GM12878 (cell line): ENCODE measurements at regions not wholly inside any gene's neighbourhood (a gene's known extent, or its start where the extent isn't known, plus 50 kb on each side); places are given as distances from the start of the nearest gene placed in this dataset.

Experiments used
- ATAC-seq: fragments of 200-7000 bp; cut with Tn5 transposase; 3 replicates; pipeline ENCODE4 v1.9.1; 2020; ENCODE audit warnings: mild to moderate bottlenecking, moderate library complexity
- BruUV-seq: library from RNA; stranded (reverse); fragments of 400-500 nt; replicated peaks from 2 replicates; lab custom pipeline; 2021; lab: Mats Ljungman, UMichigan
- CTCF ChIA-PET: fragments of 300-600 bp; sonication (Branson Sonifier 250); formaldehyde crosslinking; extraction: SDS; loops from one replicate; lab custom pipeline; 2021; ENCODE audit warnings: inconsistent platforms; lab: Yijun Ruan, JAX
- POLR2A ChIA-PET: fragments of 350-600 bp; formaldehyde crosslinking; extraction: SDS; loops from one replicate; lab custom pipeline; 2021; ENCODE audit warnings: inconsistent platforms; lab: Charles Lee
- RAD21 ChIA-PET: fragments of 300-600 bp; sonication (Branson Sonifier 250); formaldehyde crosslinking; loops from one replicate; lab custom pipeline; 2023; ENCODE audit warnings: antibody characterized with exemption; ENCODE audit not compliant: unreplicated experiment; lab: Charles Lee
- SMC1A ChIA-PET: fragments of 300-600 bp; sonication (Branson Sonifier 250); formaldehyde crosslinking; loops from one replicate; lab custom pipeline; 2023; ENCODE audit not compliant: unreplicated experiment, uncharacterized antibody; lab: Charles Lee
- DNase-seq: peaks from one replicate; pipeline ENCODE4 v3.0.0-alpha.2; 2011; ENCODE audit warnings: low read depth, low spot score
- FAIRE-seq: peaks from 3 replicates; lab custom pipeline; 2011; peaks lifted over from hg19 to GRCh38; lab: Jason Lieb, UNC
- H2AFZ ChIP-seq: 2 replicates; pipeline ENCODE4 v1.6.0; 2011; ENCODE audit warnings: low read depth, low read length, control low read depth; ENCODE audit not compliant: control insufficient read depth
- H3K27ac ChIP-seq: 2 replicates; pipeline ENCODE4 v1.5.1; 2011; ENCODE audit warnings: control low read depth; ENCODE audit not compliant: control insufficient read depth, insufficient read depth
- H3K27me3 ChIP-seq, 2 experiments: replicated peaks in 1 of 2; 2 replicates each; pipeline versions ENCODE4 v1.6.0 to v1.6.1; 2011; ENCODE audit warnings: low read length in 1 of 2; ENCODE audit not compliant: control insufficient read depth in 2 of 2, insufficient read depth in 2 of 2
- H3K36me3 ChIP-seq, 2 experiments: 2 replicates each; pipeline ENCODE4 v1.5.1; 2011; ENCODE audit warnings: low read length in 1 of 2; ENCODE audit not compliant: control insufficient read depth in 2 of 2, insufficient read depth in 2 of 2
- H3K4me1 ChIP-seq: 2 replicates; pipeline ENCODE4 v1.6.1; 2011; ENCODE audit warnings: mild to moderate bottlenecking, low read length, moderate library complexity, mixed read lengths; ENCODE audit not compliant: control insufficient read depth, insufficient read depth
- H3K4me2 ChIP-seq: 2 replicates; pipeline ENCODE4 v1.6.0; 2011; ENCODE audit warnings: control low read depth; ENCODE audit not compliant: control insufficient read depth, insufficient read depth
- H3K4me3 ChIP-seq: fragments of 200-600 bp; sonication (generic); 2 replicates; pipeline ENCODE4 v1.5.1; 2016
- H3K79me2 ChIP-seq: 2 replicates; pipeline ENCODE4 v1.6.0; 2011; ENCODE audit warnings: low read length; ENCODE audit not compliant: control insufficient read depth, insufficient read depth
- H3K9ac ChIP-seq: 2 replicates; pipeline ENCODE4 v1.8.0; 2011; ENCODE audit warnings: low read length, control low read depth, mixed read lengths; ENCODE audit not compliant: control insufficient read depth, insufficient read depth
- H3K9me3 ChIP-seq: replicated peaks from 3 replicates; pipeline ENCODE4 v1.5.1; 2011; ENCODE audit warnings: mild to moderate bottlenecking, low read length; ENCODE audit not compliant: control insufficient read depth, insufficient read depth
- H4K20me1 ChIP-seq: 2 replicates; pipeline ENCODE4 v1.6.0; 2011; ENCODE audit not compliant: control insufficient read depth, insufficient read depth
- BCLAF1 ChIP-seq: fragments of 450-650 bp; IDR thresholded peaks from 2 replicates; pipeline ENCODE4 v1.6.1; 2017; ENCODE audit warnings: antibody characterized with exemption, mild to moderate bottlenecking, moderate library complexity
- CHD2 ChIP-seq: IDR thresholded peaks from 2 replicates; pipeline ENCODE4 v1.6.1; 2011; ENCODE audit warnings: low read depth, low read length, improper control_type of control experiment, borderline replicate concordance
- DPF2 ChIP-seq: fragments of 450-650 bp; IDR thresholded peaks from 2 replicates; pipeline ENCODE4 v1.6.1; 2017; ENCODE audit warnings: mild to moderate bottlenecking
- FOXK2 ChIP-seq: fragments of 450-650 bp; IDR thresholded peaks from 2 replicates; pipeline ENCODE4 v1.6.1; 2017; ENCODE audit warnings: mild to moderate bottlenecking, moderate library complexity
- IRF5 ChIP-seq: fragments of 450-650 bp; IDR thresholded peaks from 2 replicates; pipeline ENCODE4 v1.6.1; 2017; ENCODE audit warnings: borderline replicate concordance
- PRDM15 ChIP-seq: fragments of 450-650 bp; formaldehyde crosslinking; IDR thresholded peaks from 2 replicates; pipeline ENCODE4 v1.4.0; 2020; ENCODE audit warnings: mild to moderate bottlenecking, moderate library complexity
- RBBP5 ChIP-seq: fragments of 200-600 bp; sonication (generic); conservative IDR thresholded peaks from 2 replicates; pipeline ENCODE4 v1.6.1; 2016
- ZBTB33 ChIP-seq: fragments of 450-650 bp; IDR thresholded peaks from 2 replicates; pipeline ENCODE4 v1.6.1; 2017; ENCODE audit warnings: mild to moderate bottlenecking
- ZNF687 ChIP-seq: fragments of 450-650 bp; IDR thresholded peaks from 2 replicates; pipeline ENCODE4 v1.6.1; 2017; ENCODE audit warnings: mild to moderate bottlenecking, moderate library complexity
- WGBS: methylation state at CpG from one replicate; pipeline ENCODE4 v1.1.6; 2016; ENCODE audit warnings: low lambda C conversion rate; ENCODE audit not compliant: insufficient replicate concordance, insufficient coverage; ENCODE audit errors: missing lambda C conversion rate; 5-methylcytosine and 5-hydroxymethylcytosine counted together
- in situ Hi-C: fragments of 300-500 bp; cut with MboI; formaldehyde crosslinking; loops from 9 replicates; pipeline ENCODE4 v1.14.3; 2018; ENCODE audit warnings: mixed read lengths
- intact Hi-C: fragments of 100-400 bp; cut with micrococcal nuclease; formaldehyde crosslinking; loops from one replicate; pipeline ENCODE4 v1.14.2; 2022; ENCODE audit not compliant: unreplicated experiment

GRCh38 chr10:109706026-109706560 is 217.2 kb downstream of the XPNPEP1 start:
- Histone ChIP-seq H3K27me3 (no peaks in the 10 kb centered on the region), H3K9me3 (no peaks in the 10 kb centered on the region), H3K4me2 (no peak overlapping the region), H3K4me1 (no peaks in the 10 kb centered on the region), H3K79me2 (no peaks in the 10 kb centered on the region), H2AFZ (no peak overlapping the region), H3K9ac (no peak overlapping the region), H3K27ac (no peak overlapping the region), H3K4me3 (no peak overlapping the region), H4K20me1 (no peaks in the 10 kb centered on the region), H3K36me3 (no peaks in the 10 kb centered on the region)
- FAIRE-seq, result no peak
- no peak for ATAC-seq
- SMC1A ChIA-PET, result no interaction called here
- 0% methylated on average over 1 of the region's 1 CpG for WGBS
- RAD21 ChIA-PET, result no interaction called here
- no peak for DNase-seq
- CTCF ChIA-PET, result no interaction called here
- in situ Hi-C loops (no loop called here), intact Hi-C loops (no loop called here)
- POLR2A ChIA-PET, result no interaction called here
- no TSS peak for BruUV-seq
- TF ChIP-seq DPF2, result no peak
- TF ChIP-seq FOXK2, result no peak
- TF ChIP-seq ZNF687, result no peak
- no peak for TF ChIP-seq RBBP5
- no peak for TF ChIP-seq IRF5
- no peak for TF ChIP-seq BCLAF1
- no peak for TF ChIP-seq ZBTB33
- no peak for TF ChIP-seq CHD2
- TF ChIP-seq PRDM15 (CRISPR knock-in tag), result no peak
